SW 1271 (cell line): ENCODE measurements at regions not wholly inside any gene's neighbourhood (a gene's known extent, or its start where the extent isn't known, plus 50 kb on each side); places are given as distances from the start of the nearest gene placed in this dataset.
"Not testable (repeated sequence)": the region's sequence is repeated elsewhere in the genome, so short reads cannot be mapped to it uniquely, and the experiment has no call there.

Source experiments
- DNase-seq, 2 experiments: peaks; one replicate each; lab custom pipeline; 2025; lab: John Stamatoyannopoulos, UW

GRCh38 chr3:135558150-135558783 lies 407.3 kb upstream of the PPP2R3A start:
- DNase-seq = no peak

- DNase-seq = no peak
These were observed 406.6 kb upstream of the PPP2R3A start for GRCh38 chr3:135558906-135559305.

DNA sequence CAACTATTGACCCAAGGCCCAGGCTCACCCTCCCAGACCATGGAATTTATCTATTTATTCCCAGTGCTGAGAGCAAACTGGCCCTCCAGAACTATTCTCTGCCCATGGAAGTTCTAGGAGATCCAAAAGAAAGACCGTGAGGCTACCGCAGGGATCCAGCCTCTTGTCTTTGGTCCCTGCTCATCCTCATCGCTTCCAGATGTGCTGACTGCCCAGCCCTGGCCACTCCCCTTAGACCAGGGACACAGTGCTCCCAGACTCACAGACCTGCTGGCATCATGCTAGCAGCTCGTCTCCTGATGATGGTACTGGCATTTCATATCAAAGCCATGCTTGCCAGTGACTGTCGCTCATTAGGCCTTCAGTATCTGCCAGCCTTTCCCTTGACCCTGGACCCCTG lies 405.7 kb upstream of the PPP2R3A start:
- no peak for DNase-seq

DNA sequence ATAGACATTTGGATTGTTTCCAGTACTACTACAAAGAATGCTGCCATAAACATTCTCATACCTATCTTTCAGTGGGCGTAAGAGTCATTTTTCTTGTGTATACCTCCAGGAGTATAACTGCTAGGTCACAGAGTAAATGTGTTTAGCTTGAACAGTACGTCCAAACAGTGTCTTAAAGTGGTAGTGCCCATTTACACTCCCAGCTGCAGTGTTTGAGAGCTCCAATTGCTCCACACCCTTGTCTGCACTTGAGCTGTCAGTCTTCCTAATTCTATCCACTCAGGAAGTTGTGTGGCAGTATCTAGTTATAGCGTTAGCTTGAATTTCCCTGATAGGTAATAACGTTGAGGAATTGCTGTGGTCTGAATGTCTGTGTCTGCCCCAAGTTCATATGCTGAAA lies 404.7 kb upstream of the PPP2R3A start:
- no peak for DNase-seq

GRCh38 chr3:135564696-135565095 lies 400.8 kb upstream of the PPP2R3A start:
- DNase-seq = no peak

DNA sequence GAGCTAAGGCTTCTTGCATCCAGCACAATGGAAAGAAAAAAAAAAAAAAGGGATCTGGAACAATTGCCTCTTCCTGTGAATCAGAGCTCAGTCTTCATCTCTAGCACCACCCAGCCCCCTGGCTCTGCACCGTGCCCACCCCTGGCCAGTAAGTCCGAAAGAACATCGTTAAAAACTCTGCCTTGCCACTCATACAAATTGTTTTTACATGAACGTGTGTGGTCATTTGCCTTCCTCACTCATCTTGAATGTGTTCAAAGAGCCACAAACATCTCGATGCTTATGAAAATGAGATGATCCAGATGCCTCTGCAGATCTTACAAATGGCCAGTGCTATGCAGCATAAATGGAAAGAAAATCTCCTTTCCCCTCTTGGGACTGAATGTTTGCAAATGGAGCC lies 400.0 kb upstream of the PPP2R3A start:
- DNase-seq = no peak

DNA sequence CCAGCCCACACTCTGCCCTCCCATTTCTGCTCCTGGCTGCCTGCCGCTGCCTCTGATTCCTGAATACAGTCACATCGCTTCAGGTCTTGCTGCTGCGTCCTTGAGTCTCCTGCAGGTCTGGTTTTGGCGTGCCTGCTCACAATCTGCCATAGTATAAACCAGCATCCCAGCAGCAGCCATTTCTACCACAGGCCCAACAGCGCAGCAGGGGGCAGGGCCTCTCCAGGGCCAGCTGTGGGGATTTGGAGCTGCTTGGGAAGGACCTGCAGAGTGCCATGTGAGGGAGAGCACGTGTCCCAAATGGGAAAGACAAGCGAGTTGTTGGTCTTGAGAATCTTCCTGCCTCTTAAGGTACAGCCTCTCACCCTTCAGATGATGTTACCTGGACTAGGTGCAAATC lies 398.3 kb upstream of the PPP2R3A start:
- no peak for DNase-seq

GRCh38 chr3:135576751-135577150 lies 388.8 kb upstream of the PPP2R3A start:
- no peak for DNase-seq

DNA sequence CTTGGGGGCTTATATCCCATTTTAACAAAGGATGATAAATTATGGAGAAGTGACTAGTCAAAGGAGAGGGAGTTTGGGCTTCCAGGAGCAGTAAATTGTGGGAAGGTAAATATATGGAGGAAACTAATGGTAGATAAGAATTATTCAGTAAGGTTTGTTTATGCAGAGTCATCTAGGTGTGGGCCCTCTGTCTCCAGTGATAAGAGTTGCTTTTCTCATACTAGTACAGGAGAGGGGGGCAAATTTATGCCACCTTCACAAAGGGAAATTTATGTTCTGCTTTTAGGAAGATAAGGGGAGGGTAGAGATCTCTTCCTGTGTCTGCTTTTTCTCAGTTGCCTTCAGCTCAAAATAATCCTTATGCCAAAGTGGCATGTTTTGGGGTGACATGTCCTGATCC lies 383.7 kb upstream of the PPP2R3A start:
- DNase-seq = no peak

DNA sequence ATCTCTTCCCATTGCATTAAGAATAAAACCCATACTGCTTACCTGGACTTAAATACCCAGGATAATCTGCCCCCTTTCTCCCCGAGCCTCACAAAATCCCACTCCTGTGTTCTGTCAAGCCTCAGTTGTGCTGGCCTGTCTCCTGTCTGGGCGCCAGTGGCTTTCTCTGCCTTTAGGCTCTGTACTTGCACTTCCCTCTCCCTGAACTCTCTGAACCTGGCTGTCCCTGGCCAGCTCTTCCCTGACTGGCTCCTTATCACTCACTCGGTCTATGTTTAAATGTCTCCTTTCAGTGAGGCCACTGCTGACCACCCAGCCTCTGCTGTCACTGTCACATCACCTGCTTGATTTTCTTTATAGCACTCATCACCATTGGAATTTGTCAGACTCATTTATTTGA lies 382.7 kb upstream of the PPP2R3A start:
- DNase-seq = no peak

GRCh38 chr3:135596563-135596962 lies 369.0 kb upstream of the PPP2R3A start:
- no peak for DNase-seq

- DNase-seq = no peak
These were observed 367.7 kb upstream of the PPP2R3A start for GRCh38 chr3:135597855-135598254.

GRCh38 chr3:135598597-135598996 lies 366.9 kb upstream of the PPP2R3A start:
- DNase-seq = no peak

DNA sequence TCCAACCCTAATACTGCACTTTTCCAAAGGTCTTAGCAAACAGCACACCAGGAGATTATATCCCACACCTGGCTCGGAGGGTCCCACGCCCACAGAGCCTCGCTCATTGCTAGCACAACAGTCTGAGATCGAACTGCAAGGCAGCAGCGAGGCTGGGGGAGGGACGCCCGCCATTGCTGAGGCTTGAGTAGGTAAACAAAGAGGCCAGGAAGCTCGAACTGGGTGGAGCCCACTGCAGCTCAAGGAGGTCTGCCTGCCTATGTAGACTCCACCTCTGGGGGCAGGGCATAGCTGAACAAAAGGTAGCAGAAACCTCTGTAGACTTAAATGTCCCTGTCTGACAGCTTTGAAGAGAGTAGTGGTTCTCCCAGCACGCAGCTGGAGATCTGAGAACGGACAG lies 361.0 kb upstream of the PPP2R3A start:
- DNase-seq = not testable (repeated sequence)

DNA sequence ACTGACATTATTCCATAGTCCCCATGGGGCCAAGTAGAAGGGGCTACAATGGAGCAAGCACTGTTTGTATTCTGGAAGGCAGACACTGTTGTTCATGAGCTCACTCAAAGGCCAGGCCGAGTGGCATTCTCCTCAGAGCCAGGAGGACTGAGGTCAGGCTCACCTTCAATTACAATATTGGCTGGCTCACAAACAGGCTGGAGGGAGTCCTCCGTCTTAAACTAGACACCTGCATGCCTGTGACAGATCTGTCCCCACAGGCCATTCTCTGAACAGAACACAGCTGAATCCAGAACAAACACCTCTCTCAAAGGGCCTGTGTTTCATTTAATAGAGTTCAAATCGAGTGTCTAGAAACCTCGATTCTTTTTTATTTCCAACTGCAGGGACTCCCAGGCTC lies 347.4 kb upstream of the PPP2R3A start:
- no peak for DNase-seq

- no peak for DNase-seq
These were observed 344.2 kb upstream of the PPP2R3A start for GRCh38 chr3:135621184-135621920.

GRCh38 chr3:135622215-135622614 lies 343.3 kb upstream of the PPP2R3A start:
- no peak for DNase-seq

GRCh38 chr3:135622656-135623055 lies 342.9 kb upstream of the PPP2R3A start:
- no peak for DNase-seq

DNA sequence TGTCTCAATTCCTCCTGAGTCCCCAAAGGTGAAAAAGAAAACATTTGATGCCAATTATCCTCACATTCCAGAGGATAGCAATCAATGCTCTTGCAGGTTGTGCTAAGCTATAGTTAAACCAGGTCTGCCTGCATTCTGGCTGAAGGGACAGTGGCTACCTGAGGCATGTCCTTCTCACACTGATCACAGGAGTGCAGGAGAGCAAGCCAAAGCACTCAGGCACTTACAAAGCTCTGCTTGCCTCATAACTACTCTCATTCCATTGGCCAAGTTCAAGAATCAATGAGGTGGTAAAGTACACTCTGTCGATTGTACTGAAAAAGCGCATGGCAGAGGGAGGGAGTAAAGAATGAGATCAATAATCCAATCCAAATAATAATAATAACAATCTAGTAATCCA lies 342.0 kb upstream of the PPP2R3A start:
- DNase-seq = no peak

GRCh38 chr3:135627057-135627456 lies 338.5 kb upstream of the PPP2R3A start:
- DNase-seq = no peak

GRCh38 chr3:135629701-135630408 lies 335.7 kb upstream of the PPP2R3A start:
- DNase-seq = no peak

DNA sequence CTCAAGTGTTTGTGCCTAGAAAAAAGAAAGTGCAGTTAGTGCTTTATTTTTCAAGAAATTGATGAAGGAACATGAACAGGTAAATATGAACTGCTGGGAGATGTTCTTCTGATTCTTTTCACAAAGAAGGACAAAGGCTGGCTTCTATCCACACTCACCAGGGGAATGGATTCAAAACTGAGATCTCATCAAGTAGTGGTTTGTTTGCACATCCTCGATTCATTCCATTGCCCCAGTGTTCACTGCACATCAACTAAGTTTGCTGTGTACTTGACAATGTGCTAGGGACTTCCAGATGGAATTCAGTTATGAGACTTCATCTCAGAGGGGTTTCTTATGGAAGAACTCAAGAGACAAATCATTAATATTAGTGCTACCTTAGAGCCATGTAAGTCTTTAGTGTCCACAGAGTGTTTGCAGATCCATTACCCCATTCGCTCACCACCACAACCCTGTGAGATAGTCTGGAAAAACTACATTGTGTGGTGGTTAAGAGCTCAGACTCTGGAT lies 332.9 kb upstream of the PPP2R3A start:
- DNase-seq = no peak

- no peak for DNase-seq
These were observed 332.4 kb upstream of the PPP2R3A start for GRCh38 chr3:135633078-135633477.
